SK-N-SH (cell line): ENCODE measurements at regions not wholly inside any gene's neighbourhood (a gene's known extent, or its start where the extent isn't known, plus 50 kb on each side); places are given as distances from the start of the nearest gene placed in this dataset.

Experiments used
- CTCF ChIA-PET: fragments of 300-600, 350-600 bp; formaldehyde crosslinking; extraction: SDS; loops from one replicate; lab custom pipeline; 2021; lab: Yijun Ruan, JAX
- POLR2A ChIA-PET: fragments of 350-600 bp; sonication (Branson Sonifier 250); formaldehyde crosslinking; extraction: SDS; loops from one replicate; lab custom pipeline; 2020; ENCODE audit warnings: antibody characterized with exemption, inconsistent platforms; lab: Yijun Ruan, JAX
- DNase-seq: peaks from one replicate; pipeline ENCODE4 v3.0.0; 2012
- H2AFZ ChIP-seq: fragments of 200-600 bp; sonication (generic); 2 replicates; pipeline ENCODE4 v1.8.1; 2016; ENCODE audit warnings: antibody characterized with exemption, mild to moderate bottlenecking, low read depth
- H3F3A ChIP-seq: fragments of 200-600 bp; sonication (generic); replicated peaks from 2 replicates; pipeline ENCODE3; 2016; ENCODE audit warnings: antibody characterized with exemption, mild to moderate bottlenecking; ENCODE audit not compliant: insufficient read depth
- H3K27ac ChIP-seq, 2 experiments: fragments of 200-500 bp in 1 of 2; fragments of 200-600 bp in 1 of 2; sonication (Bioruptor generic) in 1 of 2; sonication (generic), shearing (Covaris generic) in 1 of 2; 2 replicates each; pipeline versions ENCODE4 v1.5.1 to v1.6.1; 2014 to 2016; ENCODE audit warnings: low read depth in 2 of 2, inconsistent platforms in 1 of 2, low read length in 1 of 2, mild to moderate bottlenecking in 1 of 2, mixed read lengths in 1 of 2
- H3K27me3 ChIP-seq: fragments of 200-600 bp; sonication (generic), shearing (Covaris generic); 2 replicates; pipeline ENCODE4 v1.6.1; 2016; ENCODE audit warnings: mixed run types; ENCODE audit not compliant: insufficient read depth
- H3K36me3 ChIP-seq, 2 experiments: fragments of 200-500 bp in 1 of 2; fragments of 200-600 bp in 1 of 2; sonication (Bioruptor generic) in 1 of 2; sonication (generic) in 1 of 2; replicated peaks in 1 of 2; 2 replicates each; pipeline versions ENCODE3 to v1.5.1; 2014 to 2016; ENCODE audit warnings: low read length in 1 of 2, mild to moderate bottlenecking in 1 of 2; ENCODE audit not compliant: insufficient read depth in 2 of 2, control insufficient read depth in 1 of 2
- H3K4me1 ChIP-seq, 2 experiments: fragments of 200-500 bp in 1 of 2; fragments of 200-600 bp in 1 of 2; sonication (Bioruptor generic) in 1 of 2; sonication (generic), shearing (Covaris generic) in 1 of 2; 2 replicates each; pipeline versions ENCODE4 v1.5.1 to v1.6.1; 2014 to 2016; ENCODE audit warnings: low read depth in 1 of 2, low read length in 1 of 2, mixed run types in 1 of 2; ENCODE audit not compliant: insufficient read depth in 2 of 2, control insufficient read depth in 1 of 2
- H3K4me2 ChIP-seq: fragments of 200-600 bp; sonication (generic), shearing (Covaris generic); 2 replicates; pipeline ENCODE4 v1.6.1; 2017; ENCODE audit warnings: mixed run types
- H3K4me3 ChIP-seq, 2 experiments: fragments of 200-500 bp in 1 of 2; fragments of 200-600 bp in 1 of 2; sonication (Bioruptor generic) in 1 of 2; sonication (generic), shearing (Covaris generic) in 1 of 2; 2 replicates each; pipeline versions ENCODE4 v1.5.1 to v1.8.1; 2014 to 2016; ENCODE audit warnings: low read depth in 2 of 2, inconsistent platforms in 1 of 2, low read length in 1 of 2, mild to moderate bottlenecking in 1 of 2, mixed read lengths in 1 of 2, moderate library complexity in 1 of 2
- H3K79me2 ChIP-seq: fragments of 200-600 bp; sonication (generic); 2 replicates; pipeline ENCODE4 v1.8.1; 2017; ENCODE audit warnings: mild to moderate bottlenecking; ENCODE audit not compliant: insufficient read depth
- H3K9ac ChIP-seq: fragments of 200-600 bp; sonication (generic); 2 replicates; pipeline ENCODE4 v1.6.1; 2017; ENCODE audit warnings: mixed run types
- H3K9me2 ChIP-seq: fragments of 200-600 bp; sonication (generic); 2 replicates; pipeline ENCODE4 v1.6.1; 2017; ENCODE audit warnings: mixed run types
- H3K9me3 ChIP-seq: fragments of 200-600 bp; sonication (generic); 2 replicates; pipeline ENCODE4 v1.6.1; 2017; ENCODE audit warnings: mixed run types, mild to moderate bottlenecking, moderate library complexity
- H4K20me1 ChIP-seq: fragments of 200-600 bp; sonication (generic); 2 replicates; pipeline ENCODE4 v1.6.1; 2017; ENCODE audit warnings: mild to moderate bottlenecking, mixed run types; ENCODE audit not compliant: insufficient read depth
- CTCF ChIP-seq: fragments of 200-600 bp; sonication (generic); IDR thresholded peaks from 2 replicates; pipeline ENCODE4 v1.6.1; 2017; ENCODE audit warnings: antibody characterized with exemption, mild to moderate bottlenecking, moderate library complexity
- GATA2 ChIP-seq: sonication (generic); formaldehyde crosslinking; IDR thresholded peaks from 2 replicates; pipeline ENCODE4 v1.5.0; 2020; ENCODE audit warnings: mild to moderate bottlenecking, missing genetic modification reagents
- MEF2A ChIP-seq: IDR thresholded peaks from 2 replicates; pipeline ENCODE4 v1.4.0; 2012; ENCODE audit warnings: low read depth, borderline replicate concordance
- NRF1 ChIP-seq: IDR thresholded peaks from 2 replicates; pipeline ENCODE4 v1.6.1; 2012; ENCODE audit warnings: low read depth, mild to moderate bottlenecking, low read length
- POLR2AphosphoS5 ChIP-seq: IDR thresholded peaks from 2 replicates; pipeline ENCODE4 v1.6.1; 2012; ENCODE audit warnings: low read depth, low read length
- RAD21 ChIP-seq: IDR thresholded peaks from 2 replicates; pipeline ENCODE4 v1.6.1; 2012; ENCODE audit warnings: mild to moderate bottlenecking, low read length
- RCOR1 ChIP-seq: fragments of 150-350 bp; IDR thresholded peaks from 2 replicates; pipeline ENCODE4 v1.6.1; 2017; ENCODE audit warnings: antibody characterized with exemption, low read length
- TCF12 ChIP-seq: IDR thresholded peaks from 2 replicates; pipeline ENCODE4 v1.4.0; 2012
- USF1 ChIP-seq: IDR thresholded peaks from 2 replicates; pipeline ENCODE4 v1.4.0; 2012; ENCODE audit warnings: low read depth, borderline replicate concordance
- YY1 ChIP-seq: IDR thresholded peaks from 2 replicates; pipeline ENCODE4 v1.4.0; 2012; ENCODE audit warnings: low read depth, mild to moderate bottlenecking
- WGBS: methylation state at CpG from one replicate; pipeline ENCODE4 v1.1.6; 2017; ENCODE audit warnings: low lambda C conversion rate; 5-methylcytosine and 5-hydroxymethylcytosine counted together
- TF ChIP-seq, protein P1 (sequence below): IDR thresholded peaks from 2 replicates; pipeline ENCODE4 v1.4.0; 2012; ENCODE audit warnings: low read depth
- TF ChIP-seq, protein P2 (sequence below): fragments of 150-350 bp; IDR thresholded peaks from 2 replicates; pipeline ENCODE4 v1.6.1; 2016; ENCODE audit warnings: mild to moderate bottlenecking, low read depth, low read length

- no peak overlapping the region for H3K4me2 ChIP-seq
- H3K27ac ChIP-seq, result no peak overlapping the region
- no peaks in the 10 kb centered on the region for H3K9me2 ChIP-seq
- no peak overlapping the region for H3K4me3 ChIP-seq
- H2AFZ ChIP-seq, result no peak overlapping the region
- no peaks in the 10 kb centered on the region for H4K20me1 ChIP-seq
- H3K79me2 ChIP-seq, result no peaks in the 10 kb centered on the region
- WGBS, result 38% methylated on average over 1 of the region's 1 CpG
- CTCF ChIA-PET, result no interaction called here
- no peak for DNase-seq
- H3K4me1 ChIP-seq, result peaks cover 0 to 9% of the 10 kb centered on the region in 2 experiments; a peak in 2 of 4 replicates
- H3K36me3 ChIP-seq, result no peaks in the 10 kb centered on the region
- no peaks in the 10 kb centered on the region for H3F3A ChIP-seq
- H3K9ac ChIP-seq, result no peak overlapping the region
- no peaks in the 10 kb centered on the region for H3K27me3 ChIP-seq
- POLR2A ChIA-PET, result no interaction called here
- TF ChIP-seq MEF2A (no peak), NRF1 (no peak), USF1 (no peak)
- TF ChIP-seq, all 33 proteins: peak for 0
- no peaks in the 10 kb centered on the region for H3K9me3 ChIP-seq
Observed at GRCh38 chr7:46026741-46027140, 105.7 kb upstream of the IGFBP3 start.

GRCh38 chr7:46024263-46024916, 103.3 kb upstream of the IGFBP3 start:
- no peak overlapping the region for H3K9ac ChIP-seq
- DNase-seq, result no peak
- peaks cover 0 to 6% of the 10 kb centered on the region in 2 experiments; a peak in 2 of 4 replicates for H3K4me1 ChIP-seq
- POLR2A ChIA-PET, result no interaction called here
- H3K27ac ChIP-seq, result no peak overlapping the region
- no peaks in the 10 kb centered on the region for H3K9me2 ChIP-seq
- no peaks in the 10 kb centered on the region for H3K79me2 ChIP-seq
- TF ChIP-seq RAD21 (no peak), GATA2 (no peak), YY1 (no peak), POLR2AphosphoS5 (no peak), CTCF (no peak), RCOR1 (no peak), MEF2A (no peak), USF1 (no peak), TCF12 (no peak), NRF1 (no peak)
- TF ChIP-seq, protein P1, sequence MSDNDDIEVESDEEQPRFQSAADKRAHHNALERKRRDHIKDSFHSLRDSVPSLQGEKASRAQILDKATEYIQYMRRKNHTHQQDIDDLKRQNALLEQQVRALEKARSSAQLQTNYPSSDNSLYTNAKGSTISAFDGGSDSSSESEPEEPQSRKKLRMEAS, result no peak
- TF ChIP-seq, protein P2, sequence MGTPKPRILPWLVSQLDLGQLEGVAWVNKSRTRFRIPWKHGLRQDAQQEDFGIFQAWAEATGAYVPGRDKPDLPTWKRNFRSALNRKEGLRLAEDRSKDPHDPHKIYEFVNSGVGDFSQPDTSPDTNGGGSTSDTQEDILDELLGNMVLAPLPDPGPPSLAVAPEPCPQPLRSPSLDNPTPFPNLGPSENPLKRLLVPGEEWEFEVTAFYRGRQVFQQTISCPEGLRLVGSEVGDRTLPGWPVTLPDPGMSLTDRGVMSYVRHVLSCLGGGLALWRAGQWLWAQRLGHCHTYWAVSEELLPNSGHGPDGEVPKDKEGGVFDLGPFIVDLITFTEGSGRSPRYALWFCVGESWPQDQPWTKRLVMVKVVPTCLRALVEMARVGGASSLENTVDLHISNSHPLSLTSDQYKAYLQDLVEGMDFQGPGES, result no peak
- no peak overlapping the region for H2AFZ ChIP-seq
- CTCF ChIA-PET, result no interaction called here
- no peaks in the 10 kb centered on the region for H4K20me1 ChIP-seq
- H3F3A ChIP-seq, result no peaks in the 10 kb centered on the region
- H3K4me3 ChIP-seq, result no peak overlapping the region
- no peaks in the 10 kb centered on the region for H3K36me3 ChIP-seq
- H3K9me3 ChIP-seq, result no peaks in the 10 kb centered on the region
- WGBS, result 89% methylated on average over 6 of the region's 6 CpGs
- H3K27me3 ChIP-seq, result no peaks in the 10 kb centered on the region
- no peak overlapping the region for H3K4me2 ChIP-seq
